Tibial nerve (tissue), 4 donors: ENCODE measurements at regions not wholly inside any gene's neighbourhood (a gene's known extent, or its start where the extent isn't known, plus 50 kb on each side); places are given as distances from the start of the nearest gene placed in this dataset.

Experiments
- DNase-seq, 2 donors: peaks; one replicate each; pipeline ENCODE4 v3.0.0-alpha.2; 2019; ENCODE audit warnings: low spot score in 2 of 2
- H3K27ac ChIP-seq, 4 donors: fragments of 200-600 bp; sonication (generic) in 3 of 4; one replicate each; pipeline ENCODE4 v1.5.1; 2017 to 2019; ENCODE audit warnings: mild to moderate bottlenecking in 1 of 4
- H3K27me3 ChIP-seq, 2 donors: fragments of 200-600 bp; sonication (generic) in 1 of 2; one replicate each; pipeline versions ENCODE4 v1.5.1 to v1.6.0; 2017 to 2019
- H3K36me3 ChIP-seq, 3 donors: fragments of 200-600 bp; sonication (generic); one replicate each; pipeline ENCODE4 v1.5.1; 2018 to 2019
- H3K4me1 ChIP-seq, 4 donors: fragments of 200-600 bp; sonication (generic) in 3 of 4; one replicate each; pipeline ENCODE4 v1.5.1; 2017 to 2019
- H3K4me3 ChIP-seq, 4 donors: fragments of 200-600 bp; sonication (generic) in 3 of 4; one replicate each; pipeline ENCODE4 v1.5.1; 2017 to 2019; ENCODE audit warnings: mild to moderate bottlenecking in 1 of 4, moderate library complexity in 1 of 4
- H3K9me3 ChIP-seq, 4 donors: fragments of 200-600 bp; sonication (generic) in 3 of 4; one replicate each; pipeline ENCODE4 v1.5.1; 2017 to 2019
- CTCF ChIP-seq, 5 experiments: fragments of 200-600 bp in 3 of 5; fragments of 450-650 bp in 2 of 5; sonication (generic) in 3 of 5; IDR thresholded peaks; one replicate each; pipeline ENCODE4 v1.5.1; 2016 to 2019; ENCODE audit warnings: antibody characterized with exemption in 5 of 5, mild to moderate bottlenecking in 3 of 5, moderate library complexity in 2 of 5
- EP300 ChIP-seq, 2 donors: sonication (generic); formaldehyde crosslinking; IDR thresholded peaks; one replicate each; pipeline ENCODE4 v1.6.1; 2017; ENCODE audit warnings: antibody characterized with exemption in 2 of 2, mild to moderate bottlenecking in 1 of 2
- POLR2A ChIP-seq, 2 donors: fragments of 450-650 bp; IDR thresholded peaks; one replicate each; pipeline ENCODE4 v1.6.1; 2017; ENCODE audit warnings: antibody characterized with exemption in 2 of 2, mild to moderate bottlenecking in 2 of 2, moderate library complexity in 2 of 2
- WGBS, 2 donors: methylation state at CpG; one replicate each; pipeline ENCODE4 v1.1.5; 2018; 5-methylcytosine and 5-hydroxymethylcytosine counted together

- 75 to 83% methylated on average over 1 of the region's 1 CpG for WGBS, 2 donors
- H3K4me1 ChIP-seq: no peaks in the 10 kb centered on the region
- H3K36me3 ChIP-seq: no peaks in the 10 kb centered on the region
- H3K27me3 ChIP-seq: no peaks in the 10 kb centered on the region
- DNase-seq: no peak
- no peak for TF ChIP-seq POLR2A (IDR thresholded peaks at IDR 0.05)
- TF ChIP-seq EP300 (IDR thresholded peaks at IDR 0.05): no peak
- no peak for TF ChIP-seq CTCF (IDR thresholded peaks at IDR 0.05)
- no peak overlapping the region for H3K4me3 ChIP-seq
- H3K9me3 ChIP-seq: no peaks in the 10 kb centered on the region
- H3K27ac ChIP-seq: no peak overlapping the region
Measured at GRCh38 chr5:164967354-164967753, 1461.9 kb downstream of the MAT2B start.

GRCh38 chr5:164972973-164973372, 1467.6 kb downstream of the MAT2B start:
- DNase-seq: no peak
- 36 to 44% methylated on average over 1 of the region's 1 CpG for WGBS, 2 donors
- Histone ChIP-seq H3K9me3 (peaks cover 0 to 29% (median 0%) of the 10 kb centered on the region in 4 donors), H3K27ac (no peak overlapping the region), H3K27me3 (no peaks in the 10 kb centered on the region), H3K4me3 (no peak overlapping the region), H3K4me1 (no peaks in the 10 kb centered on the region), H3K36me3 (no peaks in the 10 kb centered on the region)
- TF ChIP-seq POLR2A (IDR thresholded peaks at IDR 0.05) (no peak), EP300 (IDR thresholded peaks at IDR 0.05) (no peak), CTCF (IDR thresholded peaks at IDR 0.05) (no peak)

- Histone ChIP-seq H3K36me3 (no peaks in the 10 kb centered on the region), H3K27ac (no peak overlapping the region), H3K4me1 (no peaks in the 10 kb centered on the region), H3K9me3 (peaks cover 0 to 29% (median 0%) of the 10 kb centered on the region in 4 donors), H3K4me3 (no peak overlapping the region), H3K27me3 (no peaks in the 10 kb centered on the region)
- 52% methylated on average over 2 of the region's 2 CpGs for WGBS, 2 donors
- no peak for DNase-seq
- TF ChIP-seq POLR2A (IDR thresholded peaks at IDR 0.05) (no peak), EP300 (IDR thresholded peaks at IDR 0.05) (no peak), CTCF (IDR thresholded peaks at IDR 0.05) (no peak)
Measured at GRCh38 chr5:164975986-164976385, 1470.6 kb downstream of the MAT2B start.

GRCh38 chr5:164980480-164980879, 1475.1 kb downstream of the MAT2B start:
- TF ChIP-seq POLR2A (IDR thresholded peaks at IDR 0.05) (no peak), EP300 (IDR thresholded peaks at IDR 0.05) (no peak), CTCF (IDR thresholded peaks at IDR 0.05) (no peak)
- no peak for DNase-seq
- WGBS, 2 donors: 88 to 90% methylated on average over 2 of the region's 2 CpGs
- Histone ChIP-seq H3K4me1 (no peaks in the 10 kb centered on the region), H3K27ac (no peak overlapping the region), H3K4me3 (no peak overlapping the region), H3K9me3 (peaks cover 0 to 14% (median 0%) of the 10 kb centered on the region in 4 donors), H3K27me3 (no peaks in the 10 kb centered on the region), H3K36me3 (no peaks in the 10 kb centered on the region)

- TF ChIP-seq EP300 (IDR thresholded peaks at IDR 0.05): no peak
- no peak for TF ChIP-seq CTCF (IDR thresholded peaks at IDR 0.05)
- no peak for TF ChIP-seq POLR2A (IDR thresholded peaks at IDR 0.05)
- Histone ChIP-seq H3K27ac (no peak overlapping the region), H3K36me3 (no peaks in the 10 kb centered on the region), H3K4me1 (no peaks in the 10 kb centered on the region), H3K9me3 (no peaks in the 10 kb centered on the region), H3K4me3 (no peak overlapping the region), H3K27me3 (no peaks in the 10 kb centered on the region)
- DNase-seq: no peak
Measured at GRCh38 chr5:164998142-164998541, 1492.7 kb downstream of the MAT2B start.
